Keratinocyte (primary cell): ENCODE measurements at regions not wholly inside any gene's neighbourhood (a gene's known extent, or its start where the extent isn't known, plus 50 kb on each side); places are given as distances from the start of the nearest gene placed in this dataset.

Experiments
- DNase-seq: peaks from one replicate; pipeline ENCODE4 v3.0.0-alpha.2; 2011; ENCODE audit warnings: low read depth, missing footprints, low spot score
- FAIRE-seq: peaks from 2 replicates; lab custom pipeline; 2011; peaks lifted over from hg19 to GRCh38; lab: Jason Lieb, UNC
- H2AFZ ChIP-seq: 2 replicates; pipeline ENCODE4 v1.6.0; 2012; ENCODE audit warnings: low read length, control low read depth, inconsistent platforms; ENCODE audit not compliant: control insufficient read depth
- H3K27ac ChIP-seq: 2 replicates; pipeline ENCODE4 v1.5.1; 2011; ENCODE audit warnings: low read length; ENCODE audit not compliant: control insufficient read depth, insufficient read depth
- H3K27me3 ChIP-seq: 3 replicates; pipeline ENCODE4 v1.6.0; 2011; ENCODE audit warnings: low read length; ENCODE audit not compliant: control insufficient read depth, insufficient read depth; ENCODE audit errors: extremely low read depth
- H3K36me3 ChIP-seq, 2 experiments: 2 replicates in 1 of 2; 3 replicates in 1 of 2; pipeline ENCODE4 v1.5.1; 2011; ENCODE audit warnings: low read length in 2 of 2, mild to moderate bottlenecking in 1 of 2; ENCODE audit not compliant: control insufficient read depth in 2 of 2, insufficient read depth in 2 of 2; ENCODE audit errors: extremely low read depth in 1 of 2
- H3K4me1 ChIP-seq: 3 replicates; pipeline ENCODE4 v1.5.1; 2011; ENCODE audit warnings: low read length; ENCODE audit not compliant: control insufficient read depth, insufficient read depth; ENCODE audit errors: extremely low read depth
- H3K4me2 ChIP-seq: 3 replicates; pipeline ENCODE4 v1.6.0; 2011; ENCODE audit warnings: low read depth, low read length; ENCODE audit not compliant: control insufficient read depth, insufficient read depth; ENCODE audit errors: extremely low read depth
- H3K4me3 ChIP-seq, 3 experiments: fragments of 200-600 bp in 1 of 3; sonication (generic) in 1 of 3; 2 replicates in 2 of 3; 3 replicates in 1 of 3; pipeline ENCODE4 v1.5.1; 2011 to 2016; ENCODE audit warnings: low read length in 3 of 3, mild to moderate bottlenecking in 3 of 3, control low read depth in 2 of 3, inconsistent platforms in 1 of 3, low read depth in 1 of 3, mixed read lengths in 1 of 3, mixed run types in 1 of 3, moderate library complexity in 1 of 3; ENCODE audit not compliant: control insufficient read depth in 2 of 3, insufficient read depth in 2 of 3; ENCODE audit errors: extremely low read depth in 1 of 3
- H3K79me2 ChIP-seq: 2 replicates; pipeline ENCODE4 v1.6.0; 2012; ENCODE audit warnings: low read length; ENCODE audit not compliant: control insufficient read depth, insufficient read depth
- H3K9ac ChIP-seq: 3 replicates; pipeline ENCODE4 v1.6.0; 2011; ENCODE audit warnings: low read length; ENCODE audit not compliant: control insufficient read depth, insufficient read depth; ENCODE audit errors: extremely low read depth
- H3K9me1 ChIP-seq: 3 replicates; pipeline ENCODE4 v1.6.0; 2011; ENCODE audit warnings: low read length; ENCODE audit not compliant: control insufficient read depth, insufficient read depth; ENCODE audit errors: extremely low read depth
- H3K9me3 ChIP-seq: 2 replicates; pipeline ENCODE4 v1.5.1; 2012; ENCODE audit warnings: low read depth, low read length; ENCODE audit not compliant: control insufficient read depth
- H4K20me1 ChIP-seq: 3 replicates; pipeline ENCODE4 v1.6.0; 2011; ENCODE audit warnings: low read length; ENCODE audit not compliant: control insufficient read depth, insufficient read depth; ENCODE audit errors: extremely low read depth
- EZH2 ChIP-seq: IDR thresholded peaks from one replicate; pipeline ENCODE4 v1.6.1; 2012; ENCODE audit warnings: inconsistent platforms, mild to moderate bottlenecking, low read length, moderate library complexity
- dilution Hi-C: fragments of 300-500 bp; cut with MboI; formaldehyde crosslinking; loops from one replicate; pipeline ENCODE4 v1.7.0; 2020; ENCODE audit warnings: low sequenced_read_pairs; ENCODE audit not compliant: extremely low pct_ligation_motif_present
- TF ChIP-seq, protein P1 (sequence below), 3 experiments: IDR thresholded peaks in 1 of 3; conservative IDR thresholded peaks in 1 of 3; optimal IDR thresholded peaks in 1 of 3; 2 replicates in 2 of 3; 3 replicates in 1 of 3; pipeline versions ENCODE3 to v1.5.1; 2011; ENCODE audit warnings: low read length in 3 of 3, mild to moderate bottlenecking in 3 of 3, moderate library complexity in 2 of 3, control low read depth in 1 of 3, inconsistent platforms in 1 of 3; ENCODE audit not compliant: insufficient read depth in 2 of 3; ENCODE audit errors: extremely low read depth in 1 of 3

GRCh38 chr12:41903014-41903708 is 241.5 kb downstream of the GXYLT1 start:
- no peaks in the 10 kb centered on the region for H4K20me1 ChIP-seq
- no peak for DNase-seq
- no peak for TF ChIP-seq EZH2
- no peak overlapping the region for H3K4me2 ChIP-seq
- no peaks in the 10 kb centered on the region for H3K4me1 ChIP-seq
- no peak for FAIRE-seq
- no peak overlapping the region for H2AFZ ChIP-seq
- H3K27me3 ChIP-seq: no peaks in the 10 kb centered on the region
- no peaks in the 10 kb centered on the region for H3K9me1 ChIP-seq
- no peaks in the 10 kb centered on the region for H3K9me3 ChIP-seq
- no peaks in the 10 kb centered on the region for H3K79me2 ChIP-seq
- no peak overlapping the region for H3K9ac ChIP-seq
- H3K27ac ChIP-seq: no peak overlapping the region
- no peak overlapping the region for H3K4me3 ChIP-seq
- dilution Hi-C loops: loop anchor here (10.0 kb wide), 1 partner anchor 218 kb away; no protein-coding TSS in a partner anchor
- H3K36me3 ChIP-seq: no peaks in the 10 kb centered on the region

- Histone ChIP-seq H3K4me2 (no peak overlapping the region), H4K20me1 (no peaks in the 10 kb centered on the region), H3K4me3 (no peak overlapping the region), H3K9me3 (no peaks in the 10 kb centered on the region), H3K27me3 (no peaks in the 10 kb centered on the region), H2AFZ (no peak overlapping the region), H3K9ac (no peak overlapping the region), H3K36me3 (no peaks in the 10 kb centered on the region), H3K79me2 (no peaks in the 10 kb centered on the region), H3K27ac (no peak overlapping the region), H3K9me1 (no peaks in the 10 kb centered on the region), H3K4me1 (no peaks in the 10 kb centered on the region)
- dilution Hi-C loops: no loop called here
- TF ChIP-seq, protein P1, sequence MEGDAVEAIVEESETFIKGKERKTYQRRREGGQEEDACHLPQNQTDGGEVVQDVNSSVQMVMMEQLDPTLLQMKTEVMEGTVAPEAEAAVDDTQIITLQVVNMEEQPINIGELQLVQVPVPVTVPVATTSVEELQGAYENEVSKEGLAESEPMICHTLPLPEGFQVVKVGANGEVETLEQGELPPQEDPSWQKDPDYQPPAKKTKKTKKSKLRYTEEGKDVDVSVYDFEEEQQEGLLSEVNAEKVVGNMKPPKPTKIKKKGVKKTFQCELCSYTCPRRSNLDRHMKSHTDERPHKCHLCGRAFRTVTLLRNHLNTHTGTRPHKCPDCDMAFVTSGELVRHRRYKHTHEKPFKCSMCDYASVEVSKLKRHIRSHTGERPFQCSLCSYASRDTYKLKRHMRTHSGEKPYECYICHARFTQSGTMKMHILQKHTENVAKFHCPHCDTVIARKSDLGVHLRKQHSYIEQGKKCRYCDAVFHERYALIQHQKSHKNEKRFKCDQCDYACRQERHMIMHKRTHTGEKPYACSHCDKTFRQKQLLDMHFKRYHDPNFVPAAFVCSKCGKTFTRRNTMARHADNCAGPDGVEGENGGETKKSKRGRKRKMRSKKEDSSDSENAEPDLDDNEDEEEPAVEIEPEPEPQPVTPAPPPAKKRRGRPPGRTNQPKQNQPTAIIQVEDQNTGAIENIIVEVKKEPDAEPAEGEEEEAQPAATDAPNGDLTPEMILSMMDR (optimal IDR thresholded peaks at IDR 0.05 in 1 of 3, IDR thresholded peaks at IDR 0.05 in 1 of 3, conservative IDR thresholded peaks at IDR 0.05 in 1 of 3; ENCODE audit: extremely low read depth in 1 of 3, insufficient read depth in 2 of 3, low read length in 3 of 3): no peak
- FAIRE-seq: no peak
- DNase-seq: no peak
Observed at GRCh38 chr12:41899577-41899976, 245.1 kb downstream of the GXYLT1 start.

GRCh38 chr12:41897593-41897992 is 247.1 kb downstream of the GXYLT1 start:
- H3K4me2 ChIP-seq: no peak overlapping the region
- dilution Hi-C loops: no loop called here
- no peak overlapping the region for H2AFZ ChIP-seq
- no peak overlapping the region for H3K9ac ChIP-seq
- TF ChIP-seq, protein P1 (optimal IDR thresholded peaks at IDR 0.05 in 1 of 3, IDR thresholded peaks at IDR 0.05 in 1 of 3, conservative IDR thresholded peaks at IDR 0.05 in 1 of 3; ENCODE audit: extremely low read depth in 1 of 3, insufficient read depth in 2 of 3, low read length in 3 of 3): no peak
- no peak for TF ChIP-seq EZH2
- H3K9me1 ChIP-seq: no peaks in the 10 kb centered on the region
- H3K9me3 ChIP-seq: no peaks in the 10 kb centered on the region
- no peak overlapping the region for H3K4me3 ChIP-seq
- DNase-seq (no peak), FAIRE-seq (no peak)
- H3K4me1 ChIP-seq: no peaks in the 10 kb centered on the region
- no peaks in the 10 kb centered on the region for H4K20me1 ChIP-seq
- no peaks in the 10 kb centered on the region for H3K27me3 ChIP-seq
- no peak overlapping the region for H3K27ac ChIP-seq
- H3K79me2 ChIP-seq: no peaks in the 10 kb centered on the region
- H3K36me3 ChIP-seq: no peaks in the 10 kb centered on the region
